Hematopoietic multipotent progenitor cell (in vitro differentiated cells): ENCODE measurements at regions not wholly inside any gene's neighbourhood (a gene's known extent, or its start where the extent isn't known, plus 50 kb on each side); places are given as distances from the start of the nearest gene placed in this dataset.

Experiments used
- DNase-seq, 3 donors: peaks; one replicate each; pipeline ENCODE4 v3.0.0-alpha.2; 2011 to 2015; ENCODE audit warnings: low read depth in 2 of 3, low spot score in 2 of 3

DNA sequence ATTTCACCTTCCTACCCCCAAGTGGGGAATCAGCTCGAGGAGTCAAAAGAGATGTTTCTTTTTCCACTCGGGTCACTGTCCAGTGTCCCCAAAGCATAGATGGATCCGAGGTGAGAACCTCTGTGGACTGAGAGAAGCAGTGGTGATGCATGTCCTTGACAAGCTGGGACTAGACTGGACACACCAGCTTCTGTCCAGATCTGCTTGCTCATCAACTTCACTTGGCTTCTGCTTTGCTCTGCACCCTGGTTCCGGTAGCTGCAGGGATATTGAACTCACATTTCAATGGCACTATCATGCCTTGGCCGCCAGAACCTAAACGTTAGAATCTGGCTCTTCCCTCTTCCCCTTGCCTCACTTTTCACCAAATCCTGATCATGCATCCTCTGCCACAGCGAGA is 50.3 kb upstream of the CXCL12 start:
- DNase-seq = no peak

DNA sequence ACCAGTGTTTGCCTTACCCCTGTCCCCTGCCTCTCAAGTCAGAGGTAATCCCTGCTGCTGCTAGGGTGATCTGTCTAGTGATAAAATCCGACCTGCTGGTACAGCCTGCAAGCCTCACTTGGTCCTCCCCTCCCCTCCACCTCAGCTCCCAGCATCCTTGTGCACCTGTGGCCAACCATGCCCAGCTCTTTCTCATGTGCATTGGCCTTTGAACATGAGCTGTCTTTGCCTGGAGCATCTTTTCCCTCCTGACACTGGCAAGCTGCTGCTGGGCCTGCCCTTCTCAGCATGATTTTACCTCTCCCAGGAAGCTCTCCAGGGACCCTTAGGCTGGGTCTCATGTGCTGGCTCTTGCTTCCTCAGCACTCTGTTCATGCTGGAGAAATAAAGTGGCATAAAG is 51.3 kb upstream of the CXCL12 start:
- no peak for DNase-seq

DNA sequence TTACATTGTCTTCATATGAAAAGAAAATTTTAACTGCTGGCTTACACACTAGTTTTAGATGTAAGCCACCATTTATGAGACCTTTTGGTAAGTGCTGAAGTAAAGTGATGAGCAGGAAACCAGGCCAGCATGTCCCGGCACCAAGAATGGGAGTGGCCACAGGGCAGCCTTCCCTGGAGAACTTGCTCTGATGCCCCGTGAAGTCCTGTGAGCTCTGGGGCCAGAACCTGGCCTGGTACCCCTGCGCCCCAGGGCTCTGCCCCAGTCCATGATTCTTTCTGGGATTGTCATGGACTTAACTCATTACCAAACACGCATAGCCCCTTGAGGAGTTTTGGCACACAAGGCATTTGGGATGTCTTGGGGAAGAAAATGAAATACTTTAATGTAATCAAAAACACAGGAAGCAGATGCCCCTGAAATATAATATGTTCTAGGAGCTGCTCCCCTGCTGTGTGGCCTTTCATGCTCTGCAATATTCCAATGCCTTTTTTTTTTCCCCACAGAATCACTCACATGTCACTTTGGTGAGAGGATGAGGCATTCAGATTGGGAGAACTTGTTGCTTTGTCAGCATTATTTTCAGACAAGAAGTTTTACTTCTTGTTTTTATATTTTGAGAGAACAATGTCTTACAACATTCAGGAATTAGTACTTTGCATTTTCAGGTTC is 53.1 kb upstream of the CXCL12 start:
- no peak for DNase-seq

DNA sequence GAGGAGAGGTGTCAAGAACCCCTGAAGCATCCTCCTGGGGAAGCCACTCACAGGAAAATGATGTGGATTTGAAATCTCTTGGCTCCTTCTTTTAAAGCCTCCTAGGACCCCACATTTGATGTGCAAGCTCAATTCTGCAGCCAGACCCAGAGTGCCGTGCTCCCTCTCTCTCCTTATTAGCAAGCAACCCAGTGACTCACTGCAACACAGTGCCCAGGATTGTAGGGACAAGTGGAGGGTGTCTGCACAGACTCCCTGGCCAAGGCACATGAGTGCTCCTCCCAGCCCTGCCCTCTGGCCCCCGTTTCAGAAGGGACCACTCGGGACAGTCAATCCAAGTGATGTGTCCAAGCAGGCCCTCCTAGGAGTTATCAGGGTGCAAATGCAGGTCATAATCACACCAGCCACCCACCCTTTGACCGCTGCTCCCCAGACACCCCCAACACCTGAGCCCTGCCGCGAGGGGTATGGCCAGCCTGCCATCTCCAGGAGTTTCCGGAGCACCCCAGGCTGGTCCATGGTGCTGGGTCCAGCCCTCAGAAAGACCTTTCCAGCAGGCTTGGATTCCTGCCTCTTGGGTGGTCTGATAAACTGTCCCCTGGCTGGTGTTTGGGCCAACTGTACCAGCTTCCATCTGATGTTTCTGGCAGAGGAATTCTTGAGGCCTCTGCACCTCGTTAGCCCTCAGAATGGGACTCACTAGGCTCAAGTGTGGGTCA is 54.5 kb upstream of the CXCL12 start:
- DNase-seq = no peak

DNA sequence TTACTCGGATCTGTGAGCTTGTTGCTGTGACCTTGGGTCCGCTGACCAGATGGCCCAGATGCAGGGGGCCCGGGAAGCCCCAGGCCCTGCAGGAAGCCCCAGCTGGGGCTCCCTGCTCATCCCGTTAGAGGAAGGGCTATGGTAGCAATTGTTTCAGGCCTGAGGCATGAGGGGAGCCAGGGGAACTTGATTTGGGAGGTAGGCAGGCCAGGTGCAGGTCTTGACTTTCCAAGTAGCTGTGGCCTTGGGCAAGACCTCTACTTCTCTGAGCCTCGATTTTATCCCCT is 55.0 kb upstream of the CXCL12 start:
- no peak for DNase-seq

DNA sequence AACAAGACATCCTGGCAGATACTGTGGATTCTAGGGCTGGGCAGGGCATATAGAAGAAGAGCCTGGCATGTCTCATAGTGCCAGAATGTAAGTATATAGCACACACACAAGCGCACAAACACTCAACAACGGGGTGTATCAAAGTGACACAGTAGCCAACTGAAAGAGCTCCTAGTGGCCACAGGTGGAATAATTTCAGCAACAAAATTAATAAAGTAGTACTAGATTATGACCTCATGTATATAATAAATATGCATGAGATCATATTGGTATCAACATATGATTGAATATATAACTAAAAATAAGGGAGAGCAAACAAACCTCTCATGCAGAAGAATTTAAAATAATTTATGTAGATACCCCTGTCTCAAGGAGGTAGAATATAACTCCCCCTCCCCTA is 72.4 kb upstream of the CXCL12 start:
- DNase-seq = no peak

DNA sequence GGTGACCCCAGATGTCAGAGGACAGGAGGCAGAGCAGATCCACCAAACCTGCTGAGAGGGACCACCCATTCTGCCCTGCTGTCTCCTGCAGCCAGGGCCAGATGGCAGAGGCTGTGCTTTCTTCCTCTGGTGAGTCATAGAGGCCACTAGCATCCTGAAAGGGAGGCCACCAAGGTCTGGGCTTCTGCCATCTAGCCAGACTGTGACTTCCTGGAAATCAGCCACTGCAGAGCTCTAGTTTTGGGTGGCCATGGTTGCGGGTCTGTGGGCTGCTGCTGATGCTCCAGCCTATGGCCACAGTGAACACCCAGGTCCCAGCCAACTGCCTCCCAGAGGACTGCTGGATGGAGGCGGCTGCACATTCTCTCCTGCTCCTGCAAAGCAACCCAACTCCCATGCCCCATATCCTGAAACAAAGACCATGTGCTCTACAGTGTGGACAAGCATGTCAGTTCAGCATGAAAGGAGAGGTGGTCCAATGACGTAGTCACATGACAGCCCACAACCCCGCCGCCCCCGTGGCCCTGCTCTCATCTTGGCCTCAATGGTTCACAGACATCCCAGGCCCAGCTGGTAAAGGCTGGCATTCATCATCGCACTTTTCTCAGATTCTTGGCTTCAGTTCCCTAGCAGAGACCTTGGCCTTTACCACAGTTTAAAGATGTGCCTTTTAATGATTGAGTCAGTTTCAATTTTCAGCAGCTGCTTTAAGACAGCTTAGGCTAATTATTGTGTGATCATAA is 73.9 kb upstream of the CXCL12 start:
- DNase-seq = no peak

DNA sequence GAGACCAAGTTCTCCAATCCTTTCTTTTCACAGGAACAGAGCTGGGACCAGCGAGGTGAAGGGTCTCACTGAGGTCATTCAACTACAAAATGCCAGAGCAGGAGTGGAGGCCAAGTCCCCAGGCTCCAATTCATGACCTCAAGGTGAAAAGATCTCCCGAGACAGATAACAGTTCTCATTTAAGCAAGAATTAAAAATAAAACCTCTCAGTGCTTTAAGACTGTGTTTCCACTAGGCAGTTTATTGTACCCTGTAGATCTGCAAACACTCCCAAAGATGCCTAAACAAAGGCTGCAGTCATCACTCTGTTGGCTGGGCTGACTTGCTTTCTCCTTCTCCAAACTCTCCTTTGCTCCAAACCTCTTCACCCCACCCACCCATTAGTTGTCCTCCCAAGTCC is 74.8 kb upstream of the CXCL12 start:
- DNase-seq = no peak

DNA sequence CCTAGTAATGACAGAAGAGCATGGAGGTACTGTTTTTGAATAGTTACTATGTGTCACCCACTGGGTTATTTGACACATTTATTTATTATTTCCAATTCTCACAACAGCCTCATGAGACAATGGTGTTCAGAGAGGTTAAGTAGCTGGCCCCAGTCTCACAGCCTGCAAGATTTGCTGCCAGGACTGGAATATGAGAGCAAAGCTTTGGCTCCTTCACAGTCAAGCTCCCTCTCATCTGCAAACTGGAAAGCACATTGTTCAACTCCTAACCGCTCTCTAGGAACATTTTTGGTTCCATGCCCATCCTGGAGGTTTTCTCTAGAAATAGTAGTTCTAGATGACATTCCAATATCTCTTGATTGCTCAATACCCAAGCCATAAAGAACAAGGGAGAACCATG is 75.5 kb upstream of the CXCL12 start:
- DNase-seq = no peak

DNA sequence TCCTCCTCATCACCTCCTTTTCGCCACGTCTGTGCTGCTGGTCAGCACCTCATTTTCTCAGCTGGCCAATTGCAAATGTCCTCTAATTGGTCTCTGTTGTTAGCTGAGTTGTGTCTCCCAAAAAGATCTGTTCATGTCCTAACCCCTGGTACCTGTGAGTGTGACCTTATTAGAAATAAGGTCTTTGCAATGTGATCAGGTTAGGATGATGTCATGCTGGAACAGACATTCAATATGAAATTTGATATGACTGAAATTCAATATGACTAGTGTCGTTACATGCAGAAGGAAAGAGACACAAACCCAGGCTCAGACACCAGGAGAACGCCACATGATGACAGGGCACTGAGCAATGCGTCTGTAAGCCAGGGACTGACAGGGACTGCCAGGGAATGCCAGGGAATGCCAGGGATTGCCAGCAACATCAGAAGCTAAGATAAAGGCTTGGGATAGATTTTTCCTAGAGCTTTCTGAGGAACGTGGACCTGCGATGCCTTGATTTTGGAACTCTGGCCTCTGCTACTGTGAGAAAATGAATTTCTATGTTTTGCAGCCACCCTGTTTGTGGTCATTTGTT is 77.5 kb upstream of the CXCL12 start:
- no peak for DNase-seq

DNA sequence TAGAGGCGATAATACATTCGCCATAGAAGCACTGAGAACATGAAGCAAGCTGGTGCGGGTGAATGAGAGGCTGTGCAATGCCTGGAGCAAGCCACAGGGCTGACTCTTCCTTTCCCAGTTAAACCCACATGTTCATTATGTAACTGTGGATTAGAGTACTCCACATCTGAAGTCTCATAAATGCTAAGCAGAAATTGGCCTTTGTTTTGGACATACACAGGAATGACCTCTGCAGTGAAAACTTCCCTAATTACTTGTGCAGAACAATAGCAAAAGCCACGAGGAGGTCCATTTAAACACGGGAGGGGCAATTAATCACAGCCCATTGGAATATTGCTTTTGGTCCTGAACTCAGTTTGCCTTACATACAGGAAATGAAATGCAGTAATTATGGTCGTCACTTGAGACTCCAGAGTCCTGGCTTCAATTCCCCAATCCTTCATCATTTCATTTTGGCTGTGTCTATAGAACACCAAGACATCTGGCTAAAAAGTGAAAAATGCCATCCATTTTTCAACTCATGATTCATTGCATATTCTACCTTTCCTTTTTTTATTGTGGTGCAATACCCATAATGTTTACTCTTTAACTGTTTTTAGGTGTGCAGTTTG is 78.7 kb upstream of the CXCL12 start:
- no peak for DNase-seq

DNA sequence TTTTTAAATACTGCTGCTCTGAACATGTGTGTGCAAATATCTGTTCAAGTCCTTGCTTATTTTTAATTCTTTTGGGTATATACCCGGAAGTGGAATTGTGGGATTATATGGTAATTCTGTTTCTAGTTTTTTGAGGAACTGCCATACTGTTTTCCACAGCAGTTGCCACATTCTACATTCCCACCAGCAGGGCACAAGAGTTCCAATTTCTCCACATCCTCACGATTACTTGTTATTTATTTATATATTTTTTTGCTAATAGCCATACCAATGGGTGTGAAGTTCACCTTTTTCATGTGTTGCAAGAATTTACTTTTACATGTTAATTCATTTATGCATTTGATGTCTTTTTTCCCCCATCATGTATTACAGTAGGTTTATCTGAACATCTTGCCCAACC is 79.6 kb upstream of the CXCL12 start:
- no peak for DNase-seq

DNA sequence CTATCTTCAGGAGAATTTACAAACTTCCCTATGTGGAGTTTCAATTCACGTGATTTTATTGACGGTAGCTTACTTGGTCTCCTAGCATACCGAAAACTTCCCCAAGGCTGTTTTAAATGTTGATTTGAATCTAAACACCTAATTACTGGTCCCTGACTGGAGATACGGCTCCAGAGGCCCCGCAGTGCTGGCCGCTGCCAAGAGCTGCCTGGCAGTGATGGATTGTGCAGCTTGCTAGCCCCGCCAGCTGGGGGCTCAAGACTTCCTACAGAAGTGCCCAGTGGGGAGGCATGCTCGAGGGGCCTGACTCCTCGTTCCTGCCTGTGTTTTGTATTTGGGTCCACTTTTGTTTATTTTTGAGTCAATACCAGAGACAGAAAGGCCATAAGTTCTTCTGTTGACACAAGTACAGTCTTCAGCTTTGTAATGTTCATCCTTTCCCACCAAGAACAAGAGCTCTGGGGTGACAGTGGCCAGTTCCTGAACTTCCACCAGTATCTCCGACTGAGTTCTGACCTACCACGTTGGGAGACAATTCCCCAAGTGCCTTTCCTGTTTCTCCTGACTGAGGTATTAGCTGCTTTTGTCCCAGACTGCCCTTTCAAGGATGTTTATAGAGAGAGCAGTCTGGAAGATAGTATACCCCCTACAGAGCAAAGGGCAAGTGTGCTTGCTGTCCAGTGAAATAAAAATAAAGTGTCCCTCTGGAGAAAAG is 80.7 kb upstream of the CXCL12 start:
- no peak for DNase-seq

DNA sequence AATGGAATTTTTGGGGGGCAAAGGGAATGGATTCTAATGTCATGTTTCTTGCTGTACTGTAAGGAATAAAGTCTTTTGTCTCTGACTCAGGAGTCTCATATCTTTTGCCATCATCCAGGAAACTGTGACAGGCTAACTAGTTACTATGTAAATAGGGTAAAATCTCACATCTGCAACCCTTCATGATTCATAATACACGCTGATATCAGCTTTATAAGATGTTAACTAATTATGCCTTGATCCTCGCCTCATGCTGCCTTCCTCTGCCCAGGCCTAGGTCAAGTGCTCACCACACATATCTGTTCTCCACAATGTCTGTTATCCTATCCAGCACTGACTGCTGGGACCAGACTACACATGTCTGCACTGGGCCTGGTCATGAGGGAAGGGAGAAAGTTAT is 81.3 kb upstream of the CXCL12 start:
- no peak for DNase-seq

DNA sequence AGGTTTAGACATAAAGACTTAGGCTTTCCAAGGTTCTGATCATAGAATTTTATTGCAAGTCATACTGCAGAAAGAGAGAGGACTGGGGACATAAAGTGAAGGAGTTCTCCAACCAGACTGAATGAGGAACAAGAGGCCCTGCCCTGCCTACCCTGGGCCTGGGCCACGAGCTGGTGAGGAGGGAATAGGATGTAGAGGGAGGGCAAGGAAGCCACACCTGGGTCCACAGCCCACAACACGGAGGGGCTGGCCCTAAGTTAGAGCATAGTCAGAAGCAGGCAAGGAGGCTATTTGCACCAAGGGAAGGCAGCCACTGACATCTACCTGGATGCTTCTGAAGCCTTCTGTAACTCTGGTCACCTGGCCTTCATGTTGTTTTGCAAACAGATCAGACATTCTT is 82.2 kb upstream of the CXCL12 start:
- no peak for DNase-seq

DNA sequence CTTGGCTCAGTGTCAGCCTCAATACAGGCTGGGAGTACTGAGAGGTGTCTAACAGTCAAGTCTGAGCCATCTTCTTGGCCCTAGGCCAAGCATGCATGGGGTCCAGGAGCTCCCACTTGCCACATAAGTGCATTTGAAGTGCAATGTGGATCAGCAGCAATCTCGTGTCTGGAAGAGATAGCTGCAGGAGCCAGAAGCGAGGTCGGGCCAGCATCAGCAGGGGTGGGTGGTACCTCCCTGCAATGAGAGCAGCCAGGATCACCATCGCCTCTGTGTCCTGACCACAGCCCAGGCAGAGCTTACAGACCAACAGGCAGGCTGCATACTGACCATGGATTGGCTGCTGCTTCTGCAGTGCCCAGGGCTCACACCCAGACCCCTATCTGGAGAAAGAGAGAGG is 83.0 kb upstream of the CXCL12 start:
- DNase-seq = no peak

DNA sequence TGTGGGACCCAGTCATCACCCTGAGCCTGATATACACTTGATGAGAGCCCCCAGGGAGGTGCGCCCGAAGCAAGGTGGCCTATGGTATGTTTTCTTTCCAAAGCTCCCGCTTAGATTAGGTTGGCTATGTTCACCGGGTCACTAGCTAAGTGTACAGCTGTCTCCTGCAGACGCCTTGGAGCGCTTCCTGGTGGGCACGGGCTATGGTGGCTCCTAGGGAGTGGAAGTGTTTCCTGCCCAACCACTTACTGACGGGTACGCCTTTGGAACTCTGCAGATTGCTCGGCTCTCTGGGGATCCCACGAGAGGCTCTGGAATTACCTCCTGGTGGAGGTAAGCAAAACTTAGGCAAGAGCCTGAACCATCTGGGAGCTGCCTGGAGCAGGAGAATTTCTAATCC is 83.6 kb upstream of the CXCL12 start:
- DNase-seq = no peak

DNA sequence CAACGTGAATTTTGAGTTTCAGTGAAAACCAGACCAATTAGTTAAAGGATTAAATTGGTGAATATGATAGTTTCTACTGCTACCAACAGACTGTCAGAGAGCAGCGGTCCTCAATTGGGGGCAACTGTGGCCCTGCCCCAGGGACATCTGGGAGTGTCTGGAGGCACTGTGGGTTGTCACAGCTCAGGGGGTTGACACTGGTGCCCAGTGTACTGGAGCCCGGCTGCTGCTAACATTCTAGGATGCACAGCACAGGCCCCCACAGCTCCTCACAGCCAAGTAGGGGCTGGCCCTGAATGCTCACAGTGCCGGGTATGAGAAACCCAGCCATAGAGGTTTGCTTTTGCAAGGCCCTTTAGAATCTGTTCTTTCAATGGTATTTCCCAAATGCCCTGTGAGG is 84.1 kb upstream of the CXCL12 start:
- DNase-seq = no peak

DNA sequence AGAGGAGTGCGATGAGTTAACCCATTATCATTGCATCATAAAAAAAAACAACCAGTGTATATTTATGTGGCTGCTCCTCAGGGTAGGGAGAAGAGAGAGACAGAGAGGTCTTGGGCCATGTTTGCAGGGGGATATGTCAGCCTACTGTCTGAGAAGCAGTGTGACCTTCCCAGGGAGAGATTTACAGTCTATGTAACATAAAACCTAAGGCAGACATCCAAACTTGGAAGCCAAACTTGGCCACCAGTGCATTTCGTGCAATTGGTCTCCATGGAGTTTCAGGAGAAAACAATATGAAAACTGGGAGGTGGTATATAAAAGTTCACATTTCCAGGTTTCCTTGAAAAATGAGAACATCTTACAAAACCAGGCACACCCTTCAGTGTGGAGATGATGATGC is 85.9 kb upstream of the CXCL12 start:
- no peak for DNase-seq

DNA sequence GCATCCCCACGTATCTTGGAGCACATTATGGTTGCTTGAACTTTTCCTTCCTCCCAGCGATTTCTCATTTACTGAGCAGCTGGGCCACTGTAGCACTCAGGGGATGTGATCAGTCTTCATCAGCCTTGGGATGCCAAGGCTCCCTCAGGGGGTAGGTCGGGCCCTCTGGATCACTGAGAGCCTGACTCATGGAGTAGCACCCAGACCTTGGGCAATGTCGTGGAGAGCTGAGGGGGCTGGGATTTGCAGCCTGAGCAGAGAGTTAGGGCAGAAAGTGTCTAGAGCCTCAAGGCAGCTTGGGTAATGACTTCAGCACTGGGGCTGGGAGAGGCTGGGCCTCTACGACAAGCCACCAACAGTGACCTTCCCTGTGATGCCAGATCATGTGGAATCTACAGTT is 86.5 kb upstream of the CXCL12 start:
- DNase-seq = no peak

DNA sequence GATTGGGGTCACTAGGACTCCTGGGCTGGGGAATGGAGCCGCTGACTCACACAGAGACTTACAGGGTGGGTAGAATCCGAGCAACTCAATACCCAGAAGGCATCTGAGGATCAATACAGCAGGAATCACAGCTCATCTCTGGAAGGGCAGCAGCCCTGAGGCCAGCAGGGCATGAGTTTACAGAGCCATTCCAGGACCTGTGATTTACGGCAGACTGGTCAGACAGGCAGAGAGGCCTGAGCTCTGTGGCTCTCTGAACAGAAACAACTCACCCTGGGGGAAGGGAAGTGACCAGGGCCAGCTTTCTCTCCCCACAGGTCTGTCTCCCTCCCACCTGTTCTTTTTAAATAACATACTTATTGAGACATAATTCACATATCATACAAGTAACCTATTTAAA is 88.2 kb upstream of the CXCL12 start:
- DNase-seq = no peak
